ENCODE measurements at regions not wholly inside any gene's neighbourhood (a gene's known extent, or its start where the extent isn't known, plus 50 kb on each side); places are given as distances from the start of the nearest gene placed in this dataset.

DNA sequence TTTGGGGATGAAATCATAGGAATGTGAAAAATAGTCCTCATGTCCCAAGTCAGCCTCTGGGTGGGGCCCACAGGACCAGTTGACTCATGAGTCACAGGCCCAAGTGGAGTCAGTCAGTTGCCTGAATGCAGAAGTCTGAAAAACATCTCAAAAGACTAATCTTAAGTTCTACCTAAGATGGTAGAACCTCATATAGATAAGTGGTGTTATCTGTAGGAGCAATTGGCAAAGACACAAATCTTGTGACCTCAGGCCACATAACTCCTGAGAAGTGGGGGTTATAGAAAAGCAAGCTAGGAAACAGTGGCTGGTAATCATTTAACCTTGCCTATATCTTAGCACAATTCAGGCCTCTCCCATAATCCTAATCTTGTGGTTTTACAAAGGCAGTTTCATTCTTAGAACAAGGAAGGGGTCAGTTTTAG is 257.1 kb upstream of the SPOPL start:
- H3K9ac ChIP-seq (ENCODE audit: low read length) = no peak overlapping the region
- FAIRE-seq (no peak), DNase-seq (ENCODE audit: low read depth) (no peak)
- H3K79me2 ChIP-seq (ENCODE audit: insufficient read depth, low read length) = no peaks in the 10 kb centered on the region
- no peaks in the 10 kb centered on the region for H3K9me3 ChIP-seq (ENCODE audit: insufficient read depth, low read depth, low read length)
- H2AFZ ChIP-seq (ENCODE audit: low read depth, low read length) = no peak overlapping the region
- no peak overlapping the region for H3K4me2 ChIP-seq (ENCODE audit: low read length)
- H3K4me1 ChIP-seq (ENCODE audit: insufficient read depth, low read length) = peaks cover 4% of the 10 kb centered on the region
- H3K36me3 ChIP-seq (ENCODE audit: insufficient read depth, low read length) = no peaks in the 10 kb centered on the region
- peak overlapping the region; percentile 41 for H3K27ac Mint-ChIP-seq (ENCODE audit: unreplicated experiment)
- H3K9me3 Mint-ChIP-seq (ENCODE audit: unreplicated experiment) = no peaks in the 10 kb centered on the region
- H3K27me3 Mint-ChIP-seq (ENCODE audit: low read depth, unreplicated experiment) = no peaks in the 10 kb centered on the region
- H4K20me1 ChIP-seq (ENCODE audit: insufficient read depth, low read length) = no peaks in the 10 kb centered on the region
- no peak overlapping the region for H3K4me3 ChIP-seq (ENCODE audit: insufficient read depth, low read depth, low read length)
- H3K27me3 ChIP-seq (ENCODE audit: insufficient read depth, low read length) = no peaks in the 10 kb centered on the region
- no peak overlapping the region for H3K4me3 Mint-ChIP-seq (ENCODE audit: unreplicated experiment)
- no peak for TF ChIP-seq EZH2 (IDR thresholded peaks at IDR 0.05; ENCODE audit: insufficient read depth, low read length)
- TF ChIP-seq, protein P1, sequence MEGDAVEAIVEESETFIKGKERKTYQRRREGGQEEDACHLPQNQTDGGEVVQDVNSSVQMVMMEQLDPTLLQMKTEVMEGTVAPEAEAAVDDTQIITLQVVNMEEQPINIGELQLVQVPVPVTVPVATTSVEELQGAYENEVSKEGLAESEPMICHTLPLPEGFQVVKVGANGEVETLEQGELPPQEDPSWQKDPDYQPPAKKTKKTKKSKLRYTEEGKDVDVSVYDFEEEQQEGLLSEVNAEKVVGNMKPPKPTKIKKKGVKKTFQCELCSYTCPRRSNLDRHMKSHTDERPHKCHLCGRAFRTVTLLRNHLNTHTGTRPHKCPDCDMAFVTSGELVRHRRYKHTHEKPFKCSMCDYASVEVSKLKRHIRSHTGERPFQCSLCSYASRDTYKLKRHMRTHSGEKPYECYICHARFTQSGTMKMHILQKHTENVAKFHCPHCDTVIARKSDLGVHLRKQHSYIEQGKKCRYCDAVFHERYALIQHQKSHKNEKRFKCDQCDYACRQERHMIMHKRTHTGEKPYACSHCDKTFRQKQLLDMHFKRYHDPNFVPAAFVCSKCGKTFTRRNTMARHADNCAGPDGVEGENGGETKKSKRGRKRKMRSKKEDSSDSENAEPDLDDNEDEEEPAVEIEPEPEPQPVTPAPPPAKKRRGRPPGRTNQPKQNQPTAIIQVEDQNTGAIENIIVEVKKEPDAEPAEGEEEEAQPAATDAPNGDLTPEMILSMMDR (IDR thresholded peaks at IDR 0.05; ENCODE audit: insufficient read depth, low read depth, low read length) = no peak
- H3K36me3 Mint-ChIP-seq (ENCODE audit: low read depth, unreplicated experiment) = no peaks in the 10 kb centered on the region
- peaks cover 16% of the 10 kb centered on the region for H3K4me1 Mint-ChIP-seq (ENCODE audit: low read depth, unreplicated experiment)
- H3K27ac ChIP-seq (ENCODE audit: low read depth, low read length) = no peak overlapping the region

DNA sequence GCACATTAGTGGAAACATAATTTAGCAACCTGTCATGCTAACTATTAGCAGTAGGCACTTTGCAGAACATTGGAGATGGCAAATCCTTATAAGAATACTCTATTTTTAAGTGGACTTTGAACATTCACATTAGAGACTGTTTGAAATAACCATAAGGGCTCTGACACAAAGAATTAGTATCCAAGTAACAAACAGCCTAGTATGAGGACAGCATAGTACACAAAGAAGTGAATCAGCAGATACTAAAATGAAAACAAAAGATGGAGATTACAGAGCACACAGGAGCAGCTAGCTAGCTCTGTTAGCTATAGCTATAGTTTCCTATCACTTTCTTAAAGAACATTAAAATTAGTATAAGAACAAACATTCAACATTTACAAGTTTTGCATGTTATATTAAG is 256.3 kb upstream of the SPOPL start:
- Histone ChIP-seq H3K4me2 (ENCODE audit: low read length) (no peak overlapping the region), H3K4me3 (ENCODE audit: insufficient read depth, low read depth, low read length) (no peak overlapping the region), H3K4me1 (ENCODE audit: insufficient read depth, low read length) (peaks cover 4% of the 10 kb centered on the region), H3K9ac (ENCODE audit: low read length) (no peak overlapping the region), H2AFZ (ENCODE audit: low read depth, low read length) (no peak overlapping the region), H4K20me1 (ENCODE audit: insufficient read depth, low read length) (no peaks in the 10 kb centered on the region), H3K27me3 (ENCODE audit: insufficient read depth, low read length) (no peaks in the 10 kb centered on the region), H3K27ac (ENCODE audit: low read depth, low read length) (no peak overlapping the region), H3K79me2 (ENCODE audit: insufficient read depth, low read length) (no peaks in the 10 kb centered on the region), H3K9me3 (ENCODE audit: insufficient read depth, low read depth, low read length) (no peaks in the 10 kb centered on the region), H3K36me3 (ENCODE audit: insufficient read depth, low read length) (no peaks in the 10 kb centered on the region)
- DNase-seq (ENCODE audit: low read depth) = no peak
- no peaks in the 10 kb centered on the region for H3K36me3 Mint-ChIP-seq (ENCODE audit: low read depth, unreplicated experiment)
- no peak overlapping the region for H3K27ac Mint-ChIP-seq (ENCODE audit: unreplicated experiment)
- FAIRE-seq = no peak
- H3K9me3 Mint-ChIP-seq (ENCODE audit: unreplicated experiment) = no peaks in the 10 kb centered on the region
- no peak for TF ChIP-seq EZH2 (IDR thresholded peaks at IDR 0.05; ENCODE audit: insufficient read depth, low read length)
- TF ChIP-seq, protein P1 (IDR thresholded peaks at IDR 0.05; ENCODE audit: insufficient read depth, low read depth, low read length) = no peak
- H3K4me3 Mint-ChIP-seq (ENCODE audit: unreplicated experiment) = no peak overlapping the region
- no peaks in the 10 kb centered on the region for H3K27me3 Mint-ChIP-seq (ENCODE audit: low read depth, unreplicated experiment)
- H3K4me1 Mint-ChIP-seq (ENCODE audit: low read depth, unreplicated experiment) = peaks cover 13% of the 10 kb centered on the region

DNA sequence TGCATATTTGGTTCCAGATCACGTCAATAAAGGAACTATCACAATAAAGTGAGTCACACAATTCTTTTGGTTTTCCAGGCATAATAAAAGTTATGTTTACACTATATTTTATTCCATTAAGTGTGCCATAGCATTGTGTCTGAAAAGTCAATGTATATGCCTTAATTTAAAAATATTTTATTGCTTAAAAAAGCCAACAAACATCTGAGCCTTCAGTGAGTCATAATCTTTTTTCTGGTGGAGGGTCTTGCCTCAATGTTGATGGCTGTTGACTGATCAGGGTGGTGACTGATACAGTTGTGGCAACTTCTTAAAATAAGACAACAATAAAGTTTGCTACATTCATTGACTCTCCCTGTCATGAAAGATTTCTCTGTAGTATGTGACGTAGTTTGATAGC is 254.3 kb upstream of the SPOPL start:
- Histone ChIP-seq H3K9ac (ENCODE audit: low read length) (no peak overlapping the region), H3K9me3 (ENCODE audit: insufficient read depth, low read depth, low read length) (no peaks in the 10 kb centered on the region), H3K4me3 (ENCODE audit: insufficient read depth, low read depth, low read length) (no peak overlapping the region), H3K36me3 (ENCODE audit: insufficient read depth, low read length) (no peaks in the 10 kb centered on the region), H3K4me2 (ENCODE audit: low read length) (no peak overlapping the region), H3K27me3 (ENCODE audit: insufficient read depth, low read length) (no peaks in the 10 kb centered on the region), H3K79me2 (ENCODE audit: insufficient read depth, low read length) (no peaks in the 10 kb centered on the region), H3K27ac (ENCODE audit: low read depth, low read length) (no peak overlapping the region), H3K4me1 (ENCODE audit: insufficient read depth, low read length) (peaks cover 4% of the 10 kb centered on the region), H4K20me1 (ENCODE audit: insufficient read depth, low read length) (no peaks in the 10 kb centered on the region), H2AFZ (ENCODE audit: low read depth, low read length) (no peak overlapping the region)
- no peak for FAIRE-seq
- Mint-ChIP-seq H3K4me1 (ENCODE audit: low read depth, unreplicated experiment) (peaks cover 13% of the 10 kb centered on the region), H3K27me3 (ENCODE audit: low read depth, unreplicated experiment) (no peaks in the 10 kb centered on the region), H3K4me3 (ENCODE audit: unreplicated experiment) (no peak overlapping the region), H3K9me3 (ENCODE audit: unreplicated experiment) (no peaks in the 10 kb centered on the region), H3K27ac (ENCODE audit: unreplicated experiment) (no peak overlapping the region), H3K36me3 (ENCODE audit: low read depth, unreplicated experiment) (no peaks in the 10 kb centered on the region)
- no peak for DNase-seq (ENCODE audit: low read depth)
- TF ChIP-seq EZH2 (IDR thresholded peaks at IDR 0.05; ENCODE audit: insufficient read depth, low read length) = no peak
- TF ChIP-seq, protein P1 (IDR thresholded peaks at IDR 0.05; ENCODE audit: insufficient read depth, low read depth, low read length) = no peak
